ENCODE measurements at regions not wholly inside any gene's neighbourhood (a gene's known extent, or its start where the extent isn't known, plus 50 kb on each side); places are given as distances from the start of the nearest gene placed in this dataset.

DNA sequence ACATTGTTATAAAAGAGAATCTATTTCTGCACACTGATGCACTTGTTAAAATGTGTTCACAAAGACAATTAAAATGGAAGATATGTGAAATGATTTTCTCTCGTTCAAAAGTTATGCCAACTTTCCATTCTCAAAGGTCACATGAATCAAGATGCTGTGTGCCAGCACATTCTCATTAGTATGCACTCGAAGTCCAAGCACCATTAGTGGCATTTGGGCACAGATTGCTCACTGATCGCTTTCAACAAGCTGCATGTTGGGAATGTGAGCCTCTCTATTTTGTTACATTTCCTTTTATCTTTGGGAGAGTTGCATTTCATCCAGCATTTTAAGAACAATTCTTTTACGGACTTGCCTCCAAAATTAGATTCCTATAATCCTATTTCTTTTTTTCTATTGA lies 398.9 kb downstream of the FBXO15 start:
- no peak overlapping the region for H3K4me3 ChIP-seq
- no peak for TF ChIP-seq EP300 (IDR thresholded peaks at IDR 0.05)
- no peak for TF ChIP-seq POLR2A (IDR thresholded peaks at IDR 0.05)
- TF ChIP-seq, protein P1, sequence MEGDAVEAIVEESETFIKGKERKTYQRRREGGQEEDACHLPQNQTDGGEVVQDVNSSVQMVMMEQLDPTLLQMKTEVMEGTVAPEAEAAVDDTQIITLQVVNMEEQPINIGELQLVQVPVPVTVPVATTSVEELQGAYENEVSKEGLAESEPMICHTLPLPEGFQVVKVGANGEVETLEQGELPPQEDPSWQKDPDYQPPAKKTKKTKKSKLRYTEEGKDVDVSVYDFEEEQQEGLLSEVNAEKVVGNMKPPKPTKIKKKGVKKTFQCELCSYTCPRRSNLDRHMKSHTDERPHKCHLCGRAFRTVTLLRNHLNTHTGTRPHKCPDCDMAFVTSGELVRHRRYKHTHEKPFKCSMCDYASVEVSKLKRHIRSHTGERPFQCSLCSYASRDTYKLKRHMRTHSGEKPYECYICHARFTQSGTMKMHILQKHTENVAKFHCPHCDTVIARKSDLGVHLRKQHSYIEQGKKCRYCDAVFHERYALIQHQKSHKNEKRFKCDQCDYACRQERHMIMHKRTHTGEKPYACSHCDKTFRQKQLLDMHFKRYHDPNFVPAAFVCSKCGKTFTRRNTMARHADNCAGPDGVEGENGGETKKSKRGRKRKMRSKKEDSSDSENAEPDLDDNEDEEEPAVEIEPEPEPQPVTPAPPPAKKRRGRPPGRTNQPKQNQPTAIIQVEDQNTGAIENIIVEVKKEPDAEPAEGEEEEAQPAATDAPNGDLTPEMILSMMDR (IDR thresholded peaks at IDR 0.05), result no peak
- no peak for TF ChIP-seq POLR2AphosphoS5 (IDR thresholded peaks at IDR 0.05)
- H3K9me3 ChIP-seq, result no peaks in the 10 kb centered on the region
- no peak for ATAC-seq
- no peaks in the 10 kb centered on the region for H3K4me1 ChIP-seq
- H3K36me3 ChIP-seq, result no peaks in the 10 kb centered on the region
- no peak overlapping the region for H3K27ac ChIP-seq
- WGBS, 2 donors (ENCODE audit: low coverage in 1 of 2), result 54 to 65% methylated on average over 4 of the region's 4 CpGs
- H3K27me3 ChIP-seq, result no peaks in the 10 kb centered on the region

DNA sequence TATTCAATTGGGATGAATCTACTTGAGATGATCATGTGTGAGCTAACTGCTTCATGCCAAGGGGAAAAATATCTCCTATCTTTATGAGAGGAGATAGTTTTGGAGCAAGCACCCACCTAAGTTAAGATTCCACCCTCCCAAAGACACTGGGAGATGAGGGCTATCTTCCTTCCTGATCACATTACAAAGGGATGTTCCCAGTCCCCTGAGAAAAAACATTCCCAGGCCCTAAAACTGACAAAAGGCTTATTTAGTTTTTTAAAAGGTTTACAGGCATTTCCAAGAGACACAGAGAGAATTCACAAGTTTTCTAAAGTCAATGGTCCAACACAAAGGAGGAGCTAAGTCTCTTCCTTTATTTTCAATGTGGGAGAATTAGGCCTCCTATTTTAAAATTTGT lies 401.5 kb downstream of the FBXO15 start:
- H3K9me3 ChIP-seq, result no peaks in the 10 kb centered on the region
- H3K4me1 ChIP-seq, result no peaks in the 10 kb centered on the region
- H3K36me3 ChIP-seq, result no peaks in the 10 kb centered on the region
- H3K4me3 ChIP-seq, result no peak overlapping the region
- no peaks in the 10 kb centered on the region for H3K27me3 ChIP-seq
- no peak overlapping the region for H3K27ac ChIP-seq
- no peak for ATAC-seq
- TF ChIP-seq POLR2A (IDR thresholded peaks at IDR 0.05), result no peak
- TF ChIP-seq, protein P1 (IDR thresholded peaks at IDR 0.05), result no peak
- TF ChIP-seq EP300 (IDR thresholded peaks at IDR 0.05), result no peak
- TF ChIP-seq POLR2AphosphoS5 (IDR thresholded peaks at IDR 0.05), result no peak

DNA sequence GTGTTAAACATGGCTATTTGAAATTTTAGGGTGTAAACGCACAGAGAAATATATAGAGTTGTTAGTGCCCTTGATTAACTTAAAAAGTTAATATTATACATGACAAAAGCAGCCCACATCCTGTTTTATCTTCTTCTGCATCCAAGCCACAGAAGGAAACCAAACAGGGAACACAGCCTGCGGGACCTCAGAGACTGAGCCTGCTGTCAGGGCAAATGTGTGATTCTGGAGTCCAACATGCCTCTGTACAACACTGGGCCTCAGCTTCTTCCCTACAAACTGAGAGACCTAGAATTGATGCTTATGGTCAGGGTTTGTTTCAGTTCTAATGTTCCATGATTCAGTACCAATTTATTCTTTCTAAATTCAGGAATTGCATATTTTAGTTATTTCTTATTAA lies 404.7 kb downstream of the FBXO15 start:
- ATAC-seq, result no peak
- H3K36me3 ChIP-seq, result no peaks in the 10 kb centered on the region
- H3K27me3 ChIP-seq, result no peaks in the 10 kb centered on the region
- WGBS, 2 donors (ENCODE audit: low coverage in 1 of 2), result 54 to 76% methylated on average over 2 of the region's 2 CpGs
- H3K4me3 ChIP-seq, result no peak overlapping the region
- no peak overlapping the region for H3K27ac ChIP-seq
- no peaks in the 10 kb centered on the region for H3K9me3 ChIP-seq
- no peaks in the 10 kb centered on the region for H3K4me1 ChIP-seq
- no peak for TF ChIP-seq EP300 (IDR thresholded peaks at IDR 0.05)
- no peak for TF ChIP-seq POLR2A (IDR thresholded peaks at IDR 0.05)

DNA sequence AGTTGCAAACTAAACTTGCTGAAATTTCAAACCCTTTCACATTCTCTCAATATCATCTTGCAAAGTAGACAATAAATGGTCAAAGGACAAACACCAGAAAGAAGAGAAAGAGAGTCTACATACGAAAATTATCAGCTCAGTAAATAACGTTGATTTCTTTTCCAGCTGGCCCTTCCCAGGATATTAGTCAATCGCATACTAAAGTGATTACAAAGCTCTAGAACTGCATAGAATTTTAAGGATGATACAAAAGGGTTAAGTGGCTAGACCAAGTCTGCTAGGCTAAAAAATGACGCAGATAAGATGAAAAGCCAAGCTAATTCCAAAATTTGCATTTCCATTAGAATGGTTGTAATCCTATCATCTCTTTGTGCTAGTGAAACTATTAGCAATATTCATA lies 405.7 kb downstream of the FBXO15 start:
- H3K36me3 ChIP-seq, result no peaks in the 10 kb centered on the region
- ATAC-seq, result no peak
- H3K27me3 ChIP-seq, result no peaks in the 10 kb centered on the region
- no peak for TF ChIP-seq EP300 (IDR thresholded peaks at IDR 0.05)
- no peak for TF ChIP-seq POLR2A (IDR thresholded peaks at IDR 0.05)
- TF ChIP-seq, protein P1 (IDR thresholded peaks at IDR 0.05), result no peak
- no peak for TF ChIP-seq POLR2AphosphoS5 (IDR thresholded peaks at IDR 0.05)
- H3K27ac ChIP-seq, result no peak overlapping the region
- WGBS, 2 donors (ENCODE audit: low coverage in 1 of 2), result 44 to 66% methylated on average over 4 of the region's 4 CpGs
- no peaks in the 10 kb centered on the region for H3K4me1 ChIP-seq
- H3K4me3 ChIP-seq, result no peak overlapping the region
- H3K9me3 ChIP-seq, result no peaks in the 10 kb centered on the region

DNA sequence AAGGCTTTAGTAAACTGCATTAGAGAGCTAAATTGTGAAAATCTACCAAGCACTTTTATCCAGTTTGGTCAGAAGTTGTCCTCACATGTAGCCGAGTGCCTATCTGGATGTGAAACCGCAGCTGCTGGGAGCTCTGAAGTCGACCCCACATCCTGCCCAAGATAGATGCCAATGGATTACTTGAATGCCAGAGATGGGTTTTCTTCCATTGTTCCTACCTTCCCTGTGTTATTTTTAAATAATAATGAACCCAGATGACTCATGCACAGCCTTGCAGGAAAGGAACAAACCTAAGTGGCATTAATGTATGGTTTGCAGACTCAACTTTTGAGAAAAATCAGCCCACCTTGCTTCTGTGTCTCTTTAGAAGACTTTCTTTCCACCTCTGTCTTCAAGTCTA lies 408.5 kb downstream of the FBXO15 start:
- no peaks in the 10 kb centered on the region for H3K4me1 ChIP-seq
- H3K9me3 ChIP-seq, result no peaks in the 10 kb centered on the region
- TF ChIP-seq POLR2AphosphoS5 (IDR thresholded peaks at IDR 0.05) (no peak), POLR2A (IDR thresholded peaks at IDR 0.05) (no peak), EP300 (IDR thresholded peaks at IDR 0.05) (no peak)
- TF ChIP-seq, protein P1 (IDR thresholded peaks at IDR 0.05), result no peak
- no peak for ATAC-seq
- no peaks in the 10 kb centered on the region for H3K27me3 ChIP-seq
- no peak overlapping the region for H3K27ac ChIP-seq
- no peak overlapping the region for H3K4me3 ChIP-seq
- no peaks in the 10 kb centered on the region for H3K36me3 ChIP-seq
- 75 to 89% methylated on average over 1 to 3 of the region's 3 CpGs for WGBS, 2 donors (ENCODE audit: low coverage in 1 of 2)

DNA sequence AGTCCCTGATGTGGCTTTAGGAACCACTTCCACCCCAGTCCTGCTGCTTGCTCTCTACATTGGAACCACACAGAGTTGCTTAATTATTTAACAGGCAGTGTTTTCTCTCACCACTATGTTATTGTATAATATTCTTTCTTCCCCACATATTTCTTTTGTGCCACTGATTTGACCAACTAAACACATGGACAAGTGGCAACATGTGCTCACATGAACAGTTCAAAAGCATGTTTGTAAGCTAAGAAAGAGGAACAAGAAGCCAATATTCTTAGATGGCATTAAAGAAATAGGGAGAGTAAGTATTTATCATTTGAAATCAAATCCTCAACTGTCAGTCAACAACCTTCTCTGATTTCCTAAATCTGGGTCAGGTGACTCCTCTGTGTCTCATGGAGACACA lies 409.6 kb downstream of the FBXO15 start:
- TF ChIP-seq EP300 (IDR thresholded peaks at IDR 0.05) (no peak), POLR2AphosphoS5 (IDR thresholded peaks at IDR 0.05) (no peak), POLR2A (IDR thresholded peaks at IDR 0.05) (no peak)
- no peak overlapping the region for H3K4me3 ChIP-seq
- H3K4me1 ChIP-seq, result no peaks in the 10 kb centered on the region
- H3K9me3 ChIP-seq, result no peaks in the 10 kb centered on the region
- H3K27ac ChIP-seq, result no peak overlapping the region
- H3K27me3 ChIP-seq, result no peaks in the 10 kb centered on the region
- no peak for ATAC-seq
- H3K36me3 ChIP-seq, result no peaks in the 10 kb centered on the region

All from gastroesophageal sphincter (tissue), 4 donors.